Mesodermal cell (in vitro differentiated cells): ENCODE measurements at regions not wholly inside any gene's neighbourhood (a gene's known extent, or its start where the extent isn't known, plus 50 kb on each side); places are given as distances from the start of the nearest gene placed in this dataset.
"Not testable (repeated sequence)": the region's sequence is repeated elsewhere in the genome, so short reads cannot be mapped to it uniquely, and the experiment has no call there.

Experiments
- H3K27ac ChIP-seq: 2 replicates; pipeline ENCODE4 v1.7.0; 2013; ENCODE audit warnings: mild to moderate bottlenecking, low read depth, low read length, moderate library complexity; ENCODE audit not compliant: severe bottlenecking
- H3K36me3 ChIP-seq: 2 replicates; pipeline ENCODE4 v1.7.1; 2013; ENCODE audit warnings: mild to moderate bottlenecking, low read length, moderate library complexity; ENCODE audit not compliant: control insufficient read depth, insufficient read depth
- H3K4me1 ChIP-seq: one replicate; pipeline ENCODE4 v1.7.1; 2013; ENCODE audit warnings: mild to moderate bottlenecking, low read length; ENCODE audit not compliant: insufficient read depth, control insufficient read depth, poor library complexity, severe bottlenecking
- H3K4me3 ChIP-seq: 2 replicates; pipeline ENCODE4 v1.7.0; 2013; ENCODE audit warnings: low read length, control low read depth, mild to moderate bottlenecking; ENCODE audit not compliant: insufficient read depth, poor library complexity, severe bottlenecking; ENCODE audit errors: extremely low read depth
- H3K9me3 ChIP-seq: 2 replicates; pipeline ENCODE4 v1.7.1; 2013; ENCODE audit warnings: mild to moderate bottlenecking, low read length, moderate library complexity; ENCODE audit not compliant: control insufficient read depth
- WGBS, 2 experiments: methylation state at CpG; one replicate each; pipeline ENCODE4 v1.1.5; 2013; ENCODE audit warnings: missing lambda C conversion rate in 2 of 2; ENCODE audit not compliant: insufficient coverage in 2 of 2; 5-methylcytosine and 5-hydroxymethylcytosine counted together

DNA sequence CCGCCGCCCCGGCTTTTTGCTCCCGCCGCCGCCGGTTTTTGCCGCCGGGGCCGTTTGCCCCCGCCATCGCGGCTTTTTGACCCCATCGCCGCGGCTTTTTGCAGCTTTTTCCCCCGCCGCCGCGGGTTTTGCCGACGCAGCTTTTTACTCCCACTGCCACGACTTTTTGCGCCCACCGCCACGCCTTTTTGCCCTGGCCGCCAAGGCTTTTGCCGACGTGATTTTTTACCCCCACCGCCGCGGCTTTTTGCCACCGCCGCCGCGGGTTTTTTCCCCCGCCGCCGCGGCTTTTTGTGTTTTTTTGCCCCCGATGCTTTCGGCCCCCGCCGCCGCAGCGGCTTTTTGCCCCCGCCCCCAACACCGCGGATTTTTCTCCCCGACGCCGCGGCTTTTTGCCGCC, 5001.9 kb upstream of the OR11H1 start:
- H3K4me1 ChIP-seq, H3K27ac ChIP-seq, H3K36me3 ChIP-seq, H3K4me3 ChIP-seq, H3K9me3 ChIP-seq: not testable (repeated sequence)
- 94% methylated on average over 7 of the region's 54 CpGs; no CpG with 5 or more reads in 1 of the 2 experiments for WGBS, 2 experiments

DNA sequence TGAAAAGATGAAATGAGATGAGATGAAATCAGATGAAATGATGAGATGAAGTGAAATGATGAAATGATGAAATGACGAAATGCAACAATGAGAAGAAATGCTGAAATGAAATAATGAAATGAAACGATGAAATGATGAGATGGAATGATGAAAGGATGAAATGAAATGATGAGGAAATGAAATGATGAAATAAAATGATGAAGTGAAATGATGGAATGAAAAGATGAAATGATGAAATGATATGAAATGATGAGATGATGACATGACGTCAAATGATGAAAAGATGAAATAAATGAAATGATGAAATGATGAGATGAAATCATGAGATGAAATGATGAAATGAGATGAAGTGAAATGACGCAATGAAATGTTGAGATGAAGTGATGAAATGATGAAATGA, 4996.9 kb upstream of the OR11H1 start:
- H3K9me3 ChIP-seq, H3K27ac ChIP-seq, H3K36me3 ChIP-seq, H3K4me1 ChIP-seq, H3K4me3 ChIP-seq: not testable (repeated sequence)
- WGBS, 2 experiments = no CpG with 5 or more reads among the region's 4 CpGs

DNA sequence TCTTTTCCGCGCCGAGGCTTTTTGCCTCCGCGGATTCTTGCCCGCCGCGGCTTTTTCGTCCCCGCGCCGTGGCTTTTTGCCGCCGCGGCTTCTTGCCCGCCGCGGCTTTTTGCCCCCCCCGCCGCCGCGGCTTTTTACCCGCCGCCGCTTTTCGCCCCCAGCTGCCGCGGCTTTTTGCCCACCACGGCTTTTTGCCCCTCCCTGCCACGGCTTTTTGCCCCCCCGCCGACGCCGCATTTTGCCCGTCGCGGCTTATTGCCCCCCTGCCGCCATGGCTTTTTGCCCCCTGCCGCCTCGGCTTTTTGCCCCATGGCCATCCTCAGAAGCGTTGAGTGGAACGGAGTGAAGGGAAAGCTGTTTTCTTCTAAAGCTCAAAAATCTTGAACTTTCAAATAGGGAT, 4955.5 kb upstream of the OR11H1 start:
- 97 to 100% methylated on average over 4 to 6 of the region's 42 CpGs for WGBS, 2 experiments

DNA sequence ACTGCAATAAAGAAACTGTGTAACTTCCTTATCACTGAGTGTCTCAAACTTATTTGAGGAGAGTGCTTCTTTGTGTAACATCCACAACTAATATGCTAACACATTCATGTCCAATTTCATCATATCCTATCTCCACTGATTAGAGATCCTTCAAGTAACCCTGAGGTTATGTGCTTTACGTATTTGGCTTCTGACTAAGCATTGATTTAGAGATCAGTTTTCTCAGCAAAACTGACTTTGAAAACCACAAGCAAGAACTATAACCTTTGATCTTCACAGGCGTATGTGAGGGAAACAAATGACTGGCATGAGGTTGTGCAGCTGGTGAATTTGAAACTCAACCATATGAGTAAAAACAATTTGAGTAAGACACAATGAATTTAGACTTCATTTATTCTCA, 4926.9 kb upstream of the OR11H1 start:
- not testable (repeated sequence) for H3K36me3 ChIP-seq, H3K27ac ChIP-seq, H3K9me3 ChIP-seq, H3K4me1 ChIP-seq, H3K4me3 ChIP-seq
- WGBS, 2 experiments = no CpG with 5 or more reads among the region's 2 CpGs

More for the DNA sequence above, 4955.5 kb upstream of the OR11H1 start:
- H3K4me1 ChIP-seq, H3K36me3 ChIP-seq, H3K9me3 ChIP-seq, H3K4me3 ChIP-seq, H3K27ac ChIP-seq: not testable (repeated sequence)

DNA sequence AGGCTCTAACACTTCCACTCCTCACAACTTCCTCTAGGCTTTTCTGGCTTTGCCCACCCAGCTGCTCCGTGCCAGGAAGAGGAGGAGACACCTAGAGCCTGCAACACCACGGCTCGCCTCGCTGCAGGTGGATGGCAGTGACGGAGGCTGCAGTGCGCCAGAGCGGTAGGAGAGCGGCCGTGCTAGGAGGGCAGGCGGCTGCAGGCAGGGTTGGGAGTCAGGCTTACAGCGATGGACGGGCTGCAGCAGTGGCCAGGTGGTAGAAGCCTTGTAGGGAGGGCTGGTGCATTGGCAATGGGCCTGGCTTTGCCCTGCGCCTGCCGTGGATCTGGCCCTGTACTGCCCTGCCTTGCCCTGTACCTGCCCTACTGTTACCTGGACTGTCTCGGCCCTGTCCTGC, 4896.0 kb upstream of the OR11H1 start:
- not testable (repeated sequence) for H3K27ac ChIP-seq
- WGBS, 2 experiments = no CpG with 5 or more reads among the region's 15 CpGs

DNA sequence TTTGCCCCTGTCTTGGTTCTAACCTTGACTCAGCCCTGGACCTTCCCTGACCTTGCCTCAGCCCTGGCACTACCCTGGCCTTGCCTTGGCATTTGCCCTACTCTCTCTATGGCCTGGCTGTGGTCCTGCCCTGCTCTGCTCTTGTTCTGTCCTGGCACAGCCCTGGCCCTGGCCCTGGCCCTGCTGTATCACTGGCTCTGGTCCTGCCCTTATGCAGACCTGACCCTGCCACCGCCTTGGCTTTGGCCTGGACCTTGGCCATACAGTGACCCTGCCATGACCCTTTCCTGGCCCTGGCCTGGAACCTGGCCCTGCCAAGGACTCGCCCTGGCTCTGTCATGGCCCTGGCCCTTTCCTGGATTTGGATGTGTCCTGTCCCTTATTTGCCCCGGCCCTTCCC, 4892.7 kb upstream of the OR11H1 start:
- H3K4me3 ChIP-seq, H3K27ac ChIP-seq, H3K4me1 ChIP-seq, H3K36me3 ChIP-seq, H3K9me3 ChIP-seq: not testable (repeated sequence)
- WGBS, 2 experiments = no CpG with 5 or more reads among the region's 3 CpGs

More for the DNA sequence above, 4896.0 kb upstream of the OR11H1 start:
- H3K4me3 ChIP-seq, H3K9me3 ChIP-seq, H3K36me3 ChIP-seq, H3K4me1 ChIP-seq: not testable (repeated sequence)

DNA sequence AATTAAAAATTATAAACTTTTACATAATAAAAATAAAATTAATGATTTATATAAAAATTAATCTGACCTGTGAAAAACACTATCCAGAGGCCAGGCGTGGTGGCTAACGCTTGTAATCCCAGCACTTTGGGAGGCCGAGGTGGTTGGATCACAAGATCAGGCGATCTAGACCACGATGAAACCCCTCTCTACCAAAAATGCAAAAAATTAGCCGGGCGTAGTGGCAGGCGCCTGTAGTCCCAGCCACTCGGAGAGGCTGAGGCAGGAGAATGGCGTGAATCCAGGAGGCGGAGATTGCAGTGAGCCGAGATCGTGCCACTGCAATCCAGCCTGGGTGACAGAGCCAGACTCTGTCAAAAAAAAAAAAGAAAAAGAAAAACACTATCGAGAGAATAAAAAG, 4865.2 kb upstream of the OR11H1 start:
- not testable (repeated sequence) for H3K36me3 ChIP-seq, H3K4me3 ChIP-seq, H3K4me1 ChIP-seq, H3K27ac ChIP-seq, H3K9me3 ChIP-seq
- no CpG with 5 or more reads among the region's 14 CpGs for WGBS, 2 experiments

DNA sequence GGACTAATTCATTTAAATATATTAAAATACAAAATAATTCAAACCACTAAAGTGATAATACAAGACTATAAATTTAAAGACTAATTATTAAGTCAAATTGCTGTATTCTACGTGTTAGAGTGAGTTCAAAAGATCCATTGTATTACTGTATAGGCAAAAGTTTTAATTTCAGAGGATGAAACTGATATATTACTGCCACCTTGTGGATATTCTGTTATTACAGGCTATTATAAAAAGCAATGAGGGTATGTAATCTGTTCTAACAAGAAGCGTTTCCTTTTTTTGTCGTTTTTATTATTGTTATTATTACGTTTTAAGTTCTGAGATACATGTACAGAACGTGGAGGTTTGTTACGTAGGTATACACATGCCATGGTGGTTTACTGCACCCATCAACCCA, 4854.9 kb upstream of the OR11H1 start:
- H3K27ac ChIP-seq, H3K4me1 ChIP-seq, H3K9me3 ChIP-seq, H3K36me3 ChIP-seq, H3K4me3 ChIP-seq: not testable (repeated sequence)
- no CpG with 5 or more reads among the region's 6 CpGs for WGBS, 2 experiments

DNA sequence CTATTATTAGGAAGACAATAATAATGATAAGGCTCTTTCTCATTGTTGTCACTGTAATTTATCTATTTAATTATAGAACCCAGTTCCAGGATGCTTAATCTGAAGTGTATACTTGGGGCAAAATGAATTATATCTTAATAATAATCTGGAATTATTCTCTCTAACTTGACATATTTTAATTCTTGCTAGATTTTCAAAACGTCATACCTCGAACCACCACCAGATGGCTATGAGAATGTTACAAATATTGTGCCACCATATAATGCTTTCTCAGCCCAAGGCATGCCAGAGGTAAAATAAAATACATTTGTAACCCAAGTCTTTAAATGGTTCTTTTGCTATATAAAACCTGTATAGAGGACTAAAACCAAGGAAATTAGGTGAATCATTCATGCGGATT, 4849.3 kb upstream of the OR11H1 start:
- H3K4me3 ChIP-seq = not testable (repeated sequence)
- WGBS, 2 experiments = no CpG with 5 or more reads among the region's 3 CpGs

DNA sequence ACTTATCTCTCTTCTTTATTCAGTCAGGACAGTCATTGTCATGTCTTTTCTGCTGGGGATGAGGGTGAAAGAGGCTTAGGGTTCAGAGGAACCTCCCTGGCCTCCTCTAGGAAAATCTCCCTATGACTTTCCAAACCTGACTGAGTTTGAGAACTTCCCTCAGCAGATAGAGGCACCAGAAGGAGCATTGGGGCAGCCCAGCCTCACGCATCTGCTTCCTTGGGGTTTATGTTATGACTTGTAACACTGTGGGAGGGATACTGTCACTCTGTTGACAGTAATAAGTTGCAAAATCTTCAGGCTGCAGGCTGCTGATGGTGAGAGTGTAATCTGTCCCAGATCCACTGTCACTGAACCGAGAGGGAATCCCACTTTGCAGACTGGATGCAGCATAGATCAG, 4842.6 kb upstream of the OR11H1 start:
- not testable (repeated sequence) for H3K27ac ChIP-seq, H3K4me1 ChIP-seq, H3K4me3 ChIP-seq, H3K36me3 ChIP-seq, H3K9me3 ChIP-seq
- no CpG with 5 or more reads among the region's 2 CpGs for WGBS, 2 experiments

More for the DNA sequence above, 4849.3 kb upstream of the OR11H1 start:
- not testable (repeated sequence) for H3K27ac ChIP-seq, H3K36me3 ChIP-seq, H3K4me1 ChIP-seq, H3K9me3 ChIP-seq

DNA sequence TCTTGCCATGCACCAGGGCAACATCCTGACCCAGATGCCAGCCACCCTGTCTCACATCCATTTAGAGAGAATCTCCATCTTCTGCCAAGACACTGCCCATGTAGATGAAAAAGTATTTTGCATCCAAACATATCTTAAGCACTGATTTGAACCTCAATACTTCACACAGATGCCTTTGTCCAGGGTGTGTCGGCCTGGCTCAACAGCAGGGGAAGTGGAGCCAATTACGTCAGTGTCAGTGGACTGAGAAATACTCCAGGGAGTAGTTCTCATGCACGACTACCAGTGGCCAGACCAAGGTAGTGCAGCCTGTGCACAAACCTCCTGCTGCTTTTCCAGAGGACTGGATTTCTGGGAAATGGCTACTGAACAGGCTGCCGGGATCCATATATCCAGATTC, 4840.7 kb upstream of the OR11H1 start:
- not testable (repeated sequence) for H3K9me3 ChIP-seq, H3K4me1 ChIP-seq, H3K4me3 ChIP-seq, H3K36me3 ChIP-seq, H3K27ac ChIP-seq
- WGBS, 2 experiments = 60% methylated on average over 1 of the region's 4 CpGs; no CpG with 5 or more reads in 1 of the 2 experiments

DNA sequence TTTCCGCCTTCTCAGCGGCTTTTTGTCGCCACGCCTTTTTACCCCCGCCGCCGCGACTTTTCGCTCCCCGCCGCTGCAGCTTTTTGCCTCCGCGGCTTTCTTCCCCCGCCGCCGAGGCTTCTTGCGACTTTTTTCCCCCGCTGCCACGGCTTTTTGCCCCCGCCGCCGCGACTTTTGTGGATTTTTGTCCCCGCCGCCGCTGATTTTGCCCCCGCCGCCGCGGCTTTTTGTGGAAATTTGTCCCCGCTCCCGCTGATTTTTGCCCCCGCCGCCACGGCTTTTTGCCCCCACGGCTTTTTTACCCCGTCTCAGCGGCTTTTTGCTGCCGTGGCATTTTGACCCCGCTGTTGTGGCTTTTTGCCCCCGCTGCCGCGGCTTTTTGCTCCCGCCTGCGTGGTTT, 4829.2 kb upstream of the OR11H1 start:
- H3K4me3 ChIP-seq, H3K4me1 ChIP-seq, H3K36me3 ChIP-seq, H3K27ac ChIP-seq: not testable (repeated sequence)
- 76 to 91% methylated on average over 16 to 22 of the region's 45 CpGs for WGBS, 2 experiments
- H3K9me3 ChIP-seq = peaks cover 11% of the 10 kb centered on the region
